ENCODE measurements at regions not wholly inside any gene's neighbourhood (a gene's known extent, or its start where the extent isn't known, plus 50 kb on each side); places are given as distances from the start of the nearest gene placed in this dataset.

GRCh38 chr20:61043681-61044080 is 208.4 kb upstream of the CDH4 start:
- Histone ChIP-seq H3K27ac (no peak overlapping the region), H3K36me3 (no peaks in the 10 kb centered on the region), H3K9me3 (no peaks in the 10 kb centered on the region), H3K27me3 (no peaks in the 10 kb centered on the region), H3K4me3 (no peak overlapping the region), H3K4me1 (no peaks in the 10 kb centered on the region)
- TF ChIP-seq, protein P1, sequence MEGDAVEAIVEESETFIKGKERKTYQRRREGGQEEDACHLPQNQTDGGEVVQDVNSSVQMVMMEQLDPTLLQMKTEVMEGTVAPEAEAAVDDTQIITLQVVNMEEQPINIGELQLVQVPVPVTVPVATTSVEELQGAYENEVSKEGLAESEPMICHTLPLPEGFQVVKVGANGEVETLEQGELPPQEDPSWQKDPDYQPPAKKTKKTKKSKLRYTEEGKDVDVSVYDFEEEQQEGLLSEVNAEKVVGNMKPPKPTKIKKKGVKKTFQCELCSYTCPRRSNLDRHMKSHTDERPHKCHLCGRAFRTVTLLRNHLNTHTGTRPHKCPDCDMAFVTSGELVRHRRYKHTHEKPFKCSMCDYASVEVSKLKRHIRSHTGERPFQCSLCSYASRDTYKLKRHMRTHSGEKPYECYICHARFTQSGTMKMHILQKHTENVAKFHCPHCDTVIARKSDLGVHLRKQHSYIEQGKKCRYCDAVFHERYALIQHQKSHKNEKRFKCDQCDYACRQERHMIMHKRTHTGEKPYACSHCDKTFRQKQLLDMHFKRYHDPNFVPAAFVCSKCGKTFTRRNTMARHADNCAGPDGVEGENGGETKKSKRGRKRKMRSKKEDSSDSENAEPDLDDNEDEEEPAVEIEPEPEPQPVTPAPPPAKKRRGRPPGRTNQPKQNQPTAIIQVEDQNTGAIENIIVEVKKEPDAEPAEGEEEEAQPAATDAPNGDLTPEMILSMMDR (IDR thresholded peaks at IDR 0.05): no peak
- DNase-seq (ENCODE audit: low spot score in 2 of 2): no peak
- intact Hi-C loops (cut with DNase I): no loop called here

GRCh38 chr20:61044499-61044898 is 207.6 kb upstream of the CDH4 start:
- no peak for DNase-seq (ENCODE audit: low spot score in 2 of 2)
- intact Hi-C loops (cut with DNase I): no loop called here
- Histone ChIP-seq H3K27ac (no peak overlapping the region), H3K4me1 (no peaks in the 10 kb centered on the region), H3K9me3 (no peaks in the 10 kb centered on the region), H3K36me3 (no peaks in the 10 kb centered on the region), H3K4me3 (no peak overlapping the region), H3K27me3 (no peaks in the 10 kb centered on the region)
- TF ChIP-seq, protein P1 (IDR thresholded peaks at IDR 0.05): no peak

DNA sequence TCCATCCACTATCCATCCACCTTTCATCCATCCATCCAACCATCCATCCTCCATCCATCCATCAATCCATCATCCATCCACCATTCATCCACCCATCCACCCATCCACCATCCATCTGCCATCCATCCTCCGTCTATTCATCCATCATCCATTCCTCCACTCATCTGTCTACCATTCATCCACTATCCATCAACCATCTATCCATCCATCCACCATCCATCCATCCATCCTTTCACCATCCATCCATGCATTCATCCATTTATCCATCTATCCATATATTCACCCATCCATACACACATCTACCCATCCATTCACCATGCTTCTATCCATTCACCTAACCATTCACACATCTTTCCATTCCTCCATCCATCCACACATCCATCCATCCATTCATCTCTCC is 207.0 kb upstream of the CDH4 start:
- Histone ChIP-seq H3K36me3 (no peaks in the 10 kb centered on the region), H3K9me3 (no peaks in the 10 kb centered on the region), H3K27ac (no peak overlapping the region), H3K4me1 (no peaks in the 10 kb centered on the region), H3K27me3 (no peaks in the 10 kb centered on the region), H3K4me3 (no peak overlapping the region)
- DNase-seq (ENCODE audit: low spot score in 2 of 2): no peak
- intact Hi-C loops (cut with DNase I): no loop called here
- TF ChIP-seq, protein P1 (IDR thresholded peaks at IDR 0.05): no peak

GRCh38 chr20:61045876-61046585 is 206.0 kb upstream of the CDH4 start:
- intact Hi-C loops (cut with DNase I): no loop called here
- no peak overlapping the region for H3K27ac ChIP-seq
- no peaks in the 10 kb centered on the region for H3K9me3 ChIP-seq
- no peak overlapping the region for H3K4me3 ChIP-seq
- TF ChIP-seq, protein P1 (IDR thresholded peaks at IDR 0.05): no peak
- H3K4me1 ChIP-seq: no peaks in the 10 kb centered on the region
- no peaks in the 10 kb centered on the region for H3K36me3 ChIP-seq
- H3K27me3 ChIP-seq: no peaks in the 10 kb centered on the region
- DNase-seq (ENCODE audit: low spot score in 2 of 2): no peak

DNA sequence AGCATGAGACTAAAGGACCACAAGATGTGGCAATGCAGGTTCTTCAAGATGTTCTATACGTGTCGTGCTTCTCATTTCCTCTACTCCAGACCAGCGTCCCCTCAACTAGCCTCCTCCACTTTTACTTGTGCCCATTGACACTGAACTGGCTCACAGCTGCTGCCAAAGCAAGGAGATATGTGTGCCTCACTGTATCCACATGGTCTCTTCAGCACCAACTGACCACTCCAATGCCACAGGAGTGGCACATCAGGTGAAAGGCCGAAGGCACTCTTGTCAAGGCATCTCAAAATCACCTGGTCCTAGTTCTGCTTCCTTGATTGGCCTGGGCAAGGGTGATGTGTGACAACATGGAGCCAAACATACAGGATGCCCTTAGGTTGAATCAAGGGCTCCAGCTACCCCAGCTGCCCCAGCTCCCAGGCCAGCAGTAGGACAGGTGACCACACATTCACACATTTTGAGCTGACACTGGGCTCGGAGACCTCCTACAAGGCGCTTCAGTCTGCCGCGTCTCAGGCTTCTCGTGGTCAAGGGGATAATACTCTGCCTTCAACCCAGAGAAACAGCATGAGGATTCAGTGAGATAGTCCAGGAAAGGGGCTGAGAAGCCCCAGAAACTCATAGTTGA is 205.2 kb upstream of the CDH4 start:
- no peak for DNase-seq (ENCODE audit: low spot score in 2 of 2)
- intact Hi-C loops (cut with DNase I): no loop called here
- H3K4me3 ChIP-seq: no peak overlapping the region
- no peaks in the 10 kb centered on the region for H3K9me3 ChIP-seq
- H3K27me3 ChIP-seq: no peaks in the 10 kb centered on the region
- H3K4me1 ChIP-seq: no peaks in the 10 kb centered on the region
- TF ChIP-seq, protein P1 (IDR thresholded peaks at IDR 0.05): no peak
- no peaks in the 10 kb centered on the region for H3K36me3 ChIP-seq
- no peak overlapping the region for H3K27ac ChIP-seq

Measured in ascending aorta (tissue), 2 donors.